Stimulated activated CD4-positive, alpha-beta T cell treated with anti-CD3 and anti-CD28 coated beads, TNF-alpha, amount 100 ng/mL, for 48 hours (primary cell): ENCODE measurements at regions not wholly inside any gene's neighbourhood (a gene's known extent, or its start where the extent isn't known, plus 50 kb on each side); places are given as distances from the start of the nearest gene placed in this dataset.

ENCODE experiments used
- DNase-seq, 3 donors: peaks; one replicate each; pipeline ENCODE4 v3.0.0-alpha.2; 2020; ENCODE audit warnings: low read depth in 3 of 3

DNA sequence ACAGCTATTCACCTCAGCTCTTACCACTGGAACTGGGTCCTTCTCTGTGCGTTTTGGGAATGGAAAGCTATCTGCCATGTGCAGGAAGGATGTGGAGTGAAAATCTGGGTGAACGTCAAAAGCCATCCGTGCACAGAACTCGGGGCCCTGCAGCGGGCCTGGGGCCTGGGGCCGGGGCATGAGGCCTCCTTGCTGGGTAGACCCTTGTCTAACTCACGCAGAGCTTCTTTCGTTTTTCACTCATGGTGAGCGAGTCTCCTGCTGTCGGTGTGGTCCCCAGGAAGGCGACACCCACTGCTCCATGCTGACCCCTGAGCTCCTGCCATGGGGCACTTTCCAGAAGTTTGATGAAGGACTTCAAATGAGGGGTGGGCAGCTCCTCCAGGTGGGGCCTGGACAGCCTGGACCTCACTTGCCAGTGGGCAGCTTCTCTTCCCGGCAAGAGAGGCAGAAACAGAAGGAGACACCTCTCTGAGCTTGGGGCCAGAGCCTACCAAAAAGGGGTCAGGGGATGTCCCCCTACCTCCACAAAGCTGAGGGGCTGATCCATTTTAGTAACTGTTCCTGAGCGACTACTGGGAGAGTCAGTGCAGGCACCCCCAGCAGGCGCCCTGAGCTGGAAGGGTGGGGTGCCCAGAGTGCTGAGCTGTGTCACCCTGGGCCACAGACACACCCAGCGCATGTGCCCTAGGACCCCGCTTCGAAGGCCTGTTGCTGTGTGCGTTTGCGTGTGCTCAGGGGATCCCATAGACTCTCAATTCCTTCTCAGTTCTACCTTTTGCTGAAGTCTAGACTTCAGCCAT, 117.7 kb upstream of the HDAC4 start:
- DNase-seq = no peak

DNA sequence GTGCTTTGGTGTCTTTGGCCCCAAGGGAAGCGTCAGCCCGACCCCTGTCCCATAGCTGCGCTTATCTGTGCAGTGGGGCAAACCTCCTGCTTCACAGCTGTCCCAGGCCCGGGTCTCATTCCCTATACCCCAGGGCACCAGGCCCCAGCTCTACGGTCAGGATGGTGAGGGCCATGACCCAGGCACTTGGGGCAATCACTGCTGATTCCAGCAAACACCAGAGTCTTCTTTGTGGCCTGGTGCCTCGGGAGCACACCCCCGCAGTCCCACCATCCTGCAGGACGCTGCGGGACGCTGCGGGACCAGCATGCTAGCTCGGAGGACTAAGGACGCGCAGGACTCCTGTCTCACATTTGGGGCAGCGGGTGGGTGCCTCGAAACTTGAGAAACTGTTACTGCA, 116.9 kb upstream of the HDAC4 start:
- no peak for DNase-seq

DNA sequence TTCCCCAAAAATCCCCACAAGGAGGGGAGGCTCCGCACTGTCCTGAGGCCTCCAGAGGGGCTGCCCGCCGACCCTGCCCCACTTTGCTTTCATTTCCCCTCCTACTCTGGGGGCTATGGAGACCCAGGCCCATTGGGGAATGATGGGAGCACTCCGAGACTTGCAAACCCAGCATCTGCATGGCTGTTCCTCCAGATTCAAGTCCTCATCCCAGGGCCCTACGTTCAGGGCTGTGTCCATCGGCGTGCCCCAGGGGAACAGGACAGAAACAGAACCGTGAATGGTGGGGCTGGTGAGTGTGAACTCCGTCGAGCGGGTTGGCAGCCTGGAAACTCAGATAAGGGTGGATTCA, 116.1 kb upstream of the HDAC4 start:
- DNase-seq = no peak

DNA sequence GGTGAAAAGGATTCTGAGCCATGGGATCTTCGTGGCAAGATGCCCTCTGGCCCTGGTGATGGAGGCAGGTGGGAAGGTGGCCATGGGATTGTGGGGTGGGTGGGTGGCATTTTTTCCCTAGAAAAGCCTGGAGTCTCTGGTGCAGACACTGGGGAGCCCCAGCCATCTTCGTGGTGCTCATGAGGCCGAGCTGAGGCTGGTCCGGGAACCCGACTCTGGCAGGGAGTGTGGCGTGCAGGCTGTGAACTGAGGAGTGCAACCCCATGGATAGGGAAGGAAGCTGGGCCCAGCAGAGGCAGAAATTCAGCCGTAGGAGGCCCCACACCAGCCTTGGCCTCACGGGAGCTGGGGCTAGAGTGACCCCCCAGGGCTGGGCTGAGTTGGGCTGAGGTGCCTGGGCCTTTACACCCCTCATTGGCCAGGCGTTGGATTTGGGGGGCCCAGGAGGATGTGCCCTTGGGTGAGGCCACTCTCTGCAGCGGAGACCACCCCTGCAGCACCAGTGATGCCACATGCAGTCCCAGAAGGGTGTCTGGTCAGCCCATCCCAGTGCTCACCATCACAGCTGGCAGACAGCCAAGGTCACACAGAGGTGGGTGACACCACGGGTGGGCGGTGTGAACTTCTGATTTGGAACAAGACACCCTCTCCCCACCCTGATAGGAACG, 115.6 kb upstream of the HDAC4 start:
- no peak for DNase-seq

DNA sequence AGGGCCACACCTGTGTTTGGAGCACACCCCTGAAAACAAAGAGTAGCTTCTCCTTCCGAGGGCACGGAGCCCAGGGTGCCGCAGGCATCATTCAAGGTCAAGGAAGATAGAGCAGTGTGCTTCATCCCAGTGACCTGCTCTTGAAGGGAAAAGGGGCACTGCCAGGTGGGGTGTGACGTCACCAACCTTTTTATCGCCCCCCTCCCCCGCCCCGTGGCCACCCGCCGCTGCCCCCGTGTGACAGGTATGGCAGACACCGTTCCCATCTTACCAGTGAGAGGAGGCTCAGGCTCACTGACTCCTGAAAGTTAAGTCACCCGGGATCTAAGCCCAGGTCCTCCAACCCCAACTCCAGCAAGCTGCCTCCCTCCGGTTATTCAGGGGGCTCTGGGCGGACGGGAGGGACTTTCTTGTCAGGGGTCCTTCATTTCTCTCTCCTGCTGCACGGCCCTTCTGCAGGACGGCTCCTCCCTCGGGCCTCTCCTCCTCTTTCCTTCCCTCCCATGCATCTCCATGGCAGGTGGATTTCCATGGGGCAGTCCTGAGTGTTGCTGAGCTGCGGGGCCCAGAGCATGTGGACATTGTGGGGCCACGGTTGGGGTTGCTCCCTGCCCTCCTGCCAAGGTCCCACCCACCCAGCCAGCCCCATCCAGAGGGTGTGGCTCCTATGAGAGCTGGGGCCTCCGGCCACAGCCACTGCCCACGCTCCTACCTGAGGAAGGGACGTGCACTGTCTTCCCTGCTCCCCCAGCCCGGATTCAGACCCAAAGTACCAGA, 114.1 kb upstream of the HDAC4 start:
- DNase-seq = no peak

DNA sequence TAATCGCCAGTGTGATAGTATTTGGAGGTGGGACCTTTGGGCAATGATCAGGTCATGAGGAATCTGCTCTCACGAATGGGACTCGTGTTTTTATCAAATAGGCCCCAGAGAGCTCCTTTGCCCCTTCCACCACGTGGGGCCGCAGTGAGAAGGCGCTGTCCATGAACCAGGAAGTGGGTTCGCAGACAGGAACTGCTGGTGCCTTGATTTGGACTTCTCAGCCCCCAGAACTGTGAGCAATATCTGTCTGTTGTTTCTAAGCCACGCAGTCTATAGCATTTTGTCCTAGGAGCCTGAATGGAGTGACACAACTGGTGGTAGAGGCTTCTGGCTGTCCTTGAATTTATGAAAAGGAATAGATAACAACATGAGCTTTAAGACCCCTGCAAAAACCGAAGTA, 111.2 kb upstream of the HDAC4 start:
- DNase-seq = no peak

DNA sequence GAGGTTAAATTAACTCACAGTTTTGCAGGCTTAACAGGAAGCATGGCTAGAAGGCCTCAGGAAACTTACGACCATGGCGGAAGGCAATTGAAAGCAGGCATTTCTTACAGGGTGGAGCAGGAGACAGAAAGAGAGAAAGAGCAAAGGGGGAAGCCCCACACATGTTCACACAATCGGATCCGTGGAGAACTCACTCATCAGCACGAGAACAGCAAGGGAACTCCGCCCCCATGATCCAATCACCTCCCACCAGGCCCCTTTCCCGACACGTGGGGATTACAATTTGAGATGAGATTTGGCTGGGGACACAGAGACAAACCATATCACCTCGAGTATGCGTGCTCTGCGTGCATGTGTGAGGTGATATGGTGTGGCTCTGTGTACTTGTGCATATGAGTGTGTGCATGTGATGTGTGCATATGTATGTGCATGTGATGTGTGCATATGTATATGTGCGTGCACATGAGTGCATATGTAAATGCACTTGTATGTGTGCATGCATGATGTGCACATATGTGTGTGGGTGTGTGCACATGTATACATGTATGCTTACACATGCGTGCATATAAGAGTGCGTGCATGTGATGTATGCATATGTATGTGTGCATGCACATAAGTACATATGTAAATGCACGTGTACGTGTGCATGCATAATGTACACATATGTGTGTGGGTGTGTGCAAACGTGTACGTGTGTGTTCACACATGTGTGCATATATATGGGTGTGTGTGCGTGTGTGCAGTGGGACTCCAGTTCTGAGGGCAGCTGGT, 108.7 kb upstream of the HDAC4 start:
- no peak for DNase-seq

DNA sequence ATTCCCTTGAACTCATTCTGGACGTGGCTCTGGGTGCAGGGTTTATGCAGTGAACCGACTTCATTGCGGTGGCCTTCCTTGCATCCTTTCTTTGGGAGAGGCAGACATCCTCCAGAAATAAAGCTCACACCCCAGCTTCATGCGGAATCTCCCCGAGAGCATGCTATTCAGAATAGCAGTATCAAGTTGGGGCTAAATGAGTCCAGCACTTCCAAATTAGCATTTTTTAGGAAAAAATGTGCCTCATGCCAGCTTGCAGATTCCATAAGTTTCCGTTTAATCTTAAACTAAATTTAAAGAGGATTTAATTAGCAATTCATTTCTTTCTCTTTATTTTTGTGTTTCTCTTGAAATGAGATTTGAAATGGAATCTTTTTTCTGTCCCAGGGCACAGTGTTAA, 107.4 kb upstream of the HDAC4 start:
- no peak for DNase-seq

DNA sequence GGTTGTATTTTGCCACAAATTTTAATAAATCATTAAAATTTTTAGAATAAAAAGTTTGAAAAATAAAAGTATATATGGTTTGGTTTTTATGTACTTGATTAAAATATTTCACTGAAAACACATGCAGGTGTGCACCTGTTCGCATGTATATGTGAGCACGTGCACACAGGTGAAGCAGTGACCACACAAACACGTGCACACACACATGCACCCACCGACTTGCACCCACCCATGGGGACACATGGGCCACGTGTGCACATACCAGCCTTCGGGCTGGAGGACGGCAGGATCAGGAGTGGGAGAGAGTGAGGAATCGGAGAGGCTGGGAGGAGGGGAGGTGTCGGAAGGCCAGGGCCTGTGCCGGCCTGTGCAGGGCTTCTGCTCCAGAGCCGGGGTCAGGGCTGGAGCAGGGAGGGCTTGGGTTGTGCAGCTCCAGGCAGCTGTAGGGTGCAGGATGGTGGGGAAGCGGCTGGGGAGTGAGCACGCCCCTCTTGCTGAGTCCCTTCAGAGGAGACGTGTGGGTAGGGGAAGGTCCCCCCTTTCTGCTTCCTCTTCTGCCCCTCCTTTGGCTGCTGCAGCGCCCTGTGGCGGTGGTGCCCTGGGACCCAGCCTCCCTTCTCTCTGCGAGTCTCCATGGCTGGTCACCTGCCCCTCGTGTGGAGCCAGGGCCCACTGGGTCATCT, 106.9 kb upstream of the HDAC4 start:
- DNase-seq = no peak

DNA sequence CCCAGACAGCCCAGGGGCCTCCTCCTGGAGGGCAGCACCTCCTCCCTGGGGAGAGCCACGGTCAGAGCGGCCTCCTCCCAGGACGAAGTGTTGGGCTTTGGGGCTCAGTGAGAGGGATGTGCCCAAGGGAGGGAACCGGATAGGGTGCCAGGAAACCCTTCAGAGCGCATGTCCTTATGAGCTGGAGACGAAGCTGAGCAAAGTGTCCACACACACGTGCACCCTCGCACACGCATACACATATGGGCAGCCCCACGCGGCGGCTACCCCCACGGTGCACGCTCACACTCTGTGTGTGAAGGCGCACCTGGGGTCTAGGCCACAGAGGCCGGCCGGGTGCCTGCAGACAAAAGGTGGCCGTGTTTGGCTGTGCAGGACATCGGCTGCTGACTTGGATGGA, 106.1 kb upstream of the HDAC4 start:
- no peak for DNase-seq

DNA sequence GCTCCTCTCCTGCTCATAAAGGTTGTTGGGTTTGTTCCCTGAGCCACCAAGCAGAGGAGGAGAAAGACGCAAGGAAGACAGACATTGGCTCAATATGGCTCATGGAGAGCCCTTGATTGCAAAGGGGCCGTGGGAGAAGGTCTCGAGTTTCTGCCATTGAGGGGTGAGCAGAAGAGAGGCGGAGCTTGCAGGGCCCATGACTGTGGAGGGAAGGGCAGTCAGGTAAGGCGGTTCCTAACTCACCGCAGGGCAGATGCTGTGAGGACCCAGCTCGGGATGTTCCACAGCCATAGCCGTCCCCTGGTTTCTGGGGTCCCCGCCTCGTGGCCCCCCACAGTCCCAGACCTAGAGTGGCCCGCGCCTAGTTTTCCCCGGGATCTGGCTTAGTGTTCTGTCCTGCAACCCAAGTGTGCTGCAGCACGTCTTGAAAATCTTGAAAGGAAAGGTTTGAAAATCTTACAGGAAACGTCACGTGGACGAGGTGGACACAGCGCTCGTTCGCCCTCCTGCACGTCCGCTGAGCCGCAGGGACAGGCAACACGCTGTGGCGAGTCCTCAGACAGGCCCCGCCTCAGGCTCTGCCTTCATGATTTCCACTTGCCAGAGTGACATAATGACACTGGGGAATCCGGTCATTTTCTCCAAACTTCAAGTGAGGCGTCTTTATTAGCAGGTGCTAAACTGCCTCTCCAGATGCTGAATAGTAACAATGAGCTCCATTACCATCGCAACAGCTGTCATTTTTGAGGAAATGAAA, 105.5 kb upstream of the HDAC4 start:
- no peak for DNase-seq

DNA sequence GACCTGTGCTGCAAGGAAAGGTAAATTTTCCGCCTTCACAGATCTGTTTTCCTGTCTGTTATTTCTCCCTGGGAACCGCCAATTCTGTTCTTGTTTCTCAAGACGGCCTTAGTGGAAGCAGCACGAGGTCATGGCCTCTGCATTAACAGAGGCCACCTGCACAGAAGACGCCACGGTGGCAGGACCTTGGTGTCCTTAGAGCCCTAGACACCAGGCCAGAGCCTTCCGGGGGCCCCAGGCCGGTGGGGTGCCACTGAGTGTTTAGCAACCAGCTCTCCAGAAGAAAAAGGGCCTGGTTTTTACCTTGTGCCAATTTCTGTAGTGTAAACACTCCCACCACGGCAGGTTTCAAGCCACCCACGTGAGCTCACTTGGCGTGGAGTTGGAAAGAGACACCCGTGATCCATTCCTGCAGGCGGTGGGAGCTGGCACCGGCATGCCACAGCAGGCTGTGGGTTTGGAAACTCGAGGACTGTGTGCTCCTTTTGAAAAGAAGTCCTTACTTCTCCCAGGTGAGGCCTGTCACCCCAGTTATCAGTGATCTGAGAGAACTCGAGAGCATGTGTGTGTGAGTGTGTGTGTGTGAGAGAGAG, 103.9 kb upstream of the HDAC4 start:
- no peak for DNase-seq

DNA sequence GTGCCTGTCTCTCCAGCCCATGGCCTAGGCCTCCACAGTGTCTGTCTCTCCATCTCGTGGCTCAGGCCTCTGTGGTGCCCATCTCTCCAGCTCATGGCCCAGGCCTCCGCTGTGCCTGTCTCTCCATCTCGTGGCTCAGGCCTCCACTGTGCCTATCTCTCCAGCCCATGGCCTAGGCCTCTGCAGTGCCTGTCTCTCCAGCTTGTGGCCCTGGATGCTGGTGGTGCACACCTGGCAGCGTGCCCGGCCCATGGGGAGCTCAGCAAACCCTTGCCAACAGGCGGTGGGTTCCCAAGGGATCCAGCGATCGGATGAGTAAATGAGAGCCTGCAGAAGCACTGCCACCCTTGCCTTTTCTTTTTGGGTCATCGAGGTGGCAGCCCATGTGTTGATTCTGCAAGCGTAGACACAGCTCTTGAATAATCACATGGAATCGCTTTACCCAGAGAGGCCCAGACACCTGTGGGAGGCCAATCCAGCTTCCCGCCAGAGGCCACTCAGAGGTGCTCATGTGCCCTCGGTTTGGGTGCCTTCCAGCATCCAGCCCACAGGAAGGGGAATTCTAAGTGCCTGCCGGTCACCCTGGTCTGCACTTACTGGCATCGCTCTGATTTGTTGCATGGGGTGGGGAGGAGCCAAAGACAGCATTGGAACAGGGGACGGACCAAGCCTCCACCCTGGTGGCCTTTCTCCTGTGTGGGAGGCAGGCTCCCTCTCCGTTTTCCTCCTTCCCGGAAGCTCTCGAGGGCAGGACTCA, 101.8 kb upstream of the HDAC4 start:
- no peak for DNase-seq

DNA sequence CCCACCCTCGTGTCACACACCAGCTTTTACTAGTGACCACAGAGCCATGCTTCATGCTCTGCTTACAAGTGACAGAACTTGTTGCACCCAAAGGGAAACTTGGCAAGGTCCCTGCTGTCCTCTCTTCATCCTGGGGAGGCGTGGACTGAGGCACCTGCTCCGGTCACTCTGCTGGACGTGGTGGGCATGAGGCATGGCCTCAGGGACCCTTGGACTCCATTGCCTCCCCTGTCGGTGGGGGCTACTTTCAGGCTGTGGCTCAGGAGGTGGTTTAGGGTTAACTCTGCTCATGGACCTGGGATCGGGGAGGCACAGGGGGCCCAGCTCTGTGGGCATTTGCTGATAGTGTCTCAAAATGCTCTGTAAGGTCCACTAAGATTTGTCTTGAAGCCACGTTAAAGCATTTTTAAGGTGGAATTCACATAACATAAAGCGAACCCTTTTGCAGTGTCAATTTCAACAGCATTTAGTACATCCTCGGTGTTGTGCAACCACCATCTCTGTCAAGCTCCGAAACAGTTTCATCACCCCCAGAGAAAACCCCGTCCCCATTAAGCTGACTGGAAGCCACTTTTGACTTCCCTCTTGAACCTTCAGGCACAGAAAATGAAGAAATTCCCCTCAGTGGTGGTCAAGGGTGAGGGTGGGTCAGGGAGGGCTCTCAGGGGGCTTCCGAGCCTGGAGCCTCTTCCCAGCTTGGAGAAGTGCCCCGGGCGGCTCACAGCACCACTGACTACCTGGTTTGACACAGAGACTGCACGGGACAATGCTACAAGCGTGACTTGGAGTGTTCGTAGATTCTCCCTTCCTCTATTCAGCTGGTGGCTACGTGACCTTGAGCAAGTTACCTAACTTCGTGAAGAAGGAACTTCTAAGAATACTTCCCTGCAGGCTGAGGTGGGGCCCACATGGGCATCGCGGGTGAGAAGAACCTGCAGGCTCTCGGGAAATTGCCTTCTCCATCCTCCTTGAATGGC, 100.0 kb upstream of the HDAC4 start:
- DNase-seq = no peak

DNA sequence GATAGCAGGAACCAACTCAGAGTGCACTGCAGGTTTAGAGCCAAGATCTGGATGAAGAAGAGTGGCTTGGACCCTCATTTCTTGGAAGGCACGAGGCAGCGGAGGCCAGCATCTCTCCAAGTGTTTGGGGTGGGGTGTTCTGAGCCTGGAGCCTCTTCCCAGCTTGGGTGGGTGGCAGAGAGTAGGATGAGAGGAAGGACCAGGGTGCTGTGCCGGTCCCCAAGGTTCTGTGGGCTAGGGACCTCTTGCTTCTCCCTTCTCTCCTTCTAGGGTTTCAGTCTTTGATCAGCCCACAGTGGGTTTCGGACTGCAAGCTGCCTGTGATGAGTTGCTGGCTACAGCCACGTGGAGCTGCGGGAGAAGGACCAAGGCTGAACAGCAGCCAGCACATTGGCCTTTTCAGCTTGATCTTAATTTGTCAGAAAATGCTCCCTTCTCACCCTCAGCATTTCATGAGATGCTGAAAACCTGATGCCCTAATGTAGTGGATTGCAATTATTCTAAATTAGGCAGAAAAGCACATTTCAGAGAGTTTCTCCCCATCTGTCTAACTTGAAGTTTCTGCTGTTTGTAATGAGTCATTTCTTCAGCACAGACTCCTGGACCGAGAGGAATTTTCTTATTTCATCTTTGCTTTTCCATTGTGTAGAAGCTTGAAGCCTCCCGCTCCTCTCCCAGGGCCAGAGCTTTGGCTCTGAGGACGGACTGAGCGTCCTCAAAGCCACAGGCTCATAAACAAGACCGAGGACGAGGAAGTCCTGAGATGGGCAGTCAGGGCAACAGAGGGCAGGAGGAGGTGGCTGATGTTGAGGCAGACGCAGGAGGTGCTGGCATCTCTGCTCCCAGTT, 99.1 kb upstream of the HDAC4 start:
- no peak for DNase-seq

DNA sequence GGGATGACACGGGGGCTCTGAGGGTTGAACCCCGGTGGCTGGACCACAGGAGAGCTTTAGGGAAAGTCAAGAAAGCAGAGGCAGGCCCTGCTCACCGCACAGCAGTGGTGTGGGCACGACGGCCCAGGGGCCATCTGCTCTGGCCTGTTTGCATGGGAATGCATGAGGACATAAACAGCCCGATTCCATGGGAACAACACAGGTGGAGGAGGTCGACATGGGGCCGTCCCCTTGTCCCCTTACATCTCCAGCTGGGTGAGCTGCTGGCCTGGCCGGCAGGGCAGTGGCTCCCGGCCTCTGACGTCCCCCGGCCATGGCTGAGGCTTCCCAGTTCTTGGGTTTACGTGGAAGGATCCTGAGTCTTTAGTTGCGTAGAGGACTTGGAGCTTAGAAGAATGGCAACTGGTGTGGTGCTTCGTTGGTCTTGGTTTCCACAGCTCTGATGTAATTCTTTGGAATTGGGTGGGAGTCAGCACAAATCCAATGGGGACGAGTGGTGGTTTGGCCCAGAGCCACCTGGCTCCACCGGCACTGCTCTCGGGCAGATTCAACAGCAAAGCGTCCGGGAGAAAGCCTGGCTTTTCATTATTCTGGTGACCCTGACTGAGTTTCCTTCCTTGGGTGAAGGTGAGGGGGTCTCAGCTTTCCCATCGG, 98.3 kb upstream of the HDAC4 start:
- DNase-seq = no peak

DNA sequence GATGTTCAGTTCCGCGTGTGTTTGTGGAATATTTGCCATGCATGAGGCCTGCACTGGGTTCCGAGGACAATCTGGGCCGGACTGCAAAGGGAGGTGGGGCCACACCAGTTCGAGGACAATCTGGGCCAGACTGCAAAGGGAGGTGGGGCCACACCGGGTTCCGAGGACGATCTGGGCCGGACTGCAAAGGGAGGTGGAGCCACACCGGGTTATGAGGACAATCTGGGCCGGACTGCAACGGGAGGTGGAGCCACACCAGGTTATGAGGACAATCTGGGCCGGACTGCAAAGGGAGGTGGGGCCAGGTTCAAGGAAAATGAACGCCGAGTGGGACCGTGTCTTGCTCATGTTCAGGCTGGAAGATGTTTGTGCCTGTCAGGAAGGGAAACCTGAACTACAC, 97.8 kb upstream of the HDAC4 start:
- DNase-seq = no peak
